SK-N-SH (cell line): ENCODE measurements at regions not wholly inside any gene's neighbourhood (a gene's known extent, or its start where the extent isn't known, plus 50 kb on each side); places are given as distances from the start of the nearest gene placed in this dataset.

Experiments used
- FOXJ3 ChIP-seq: sonication (generic); formaldehyde crosslinking; IDR thresholded peaks from 2 replicates; pipeline ENCODE4 v1.5.1; 2020; ENCODE audit warnings: mild to moderate bottlenecking, missing genetic modification reagents
- MAX ChIP-seq: IDR thresholded peaks from 2 replicates; pipeline ENCODE4 v1.4.0; 2012; ENCODE audit warnings: low read depth
- MXI1 ChIP-seq: IDR thresholded peaks from 2 replicates; pipeline ENCODE4 v1.6.1; 2012; ENCODE audit warnings: mild to moderate bottlenecking, low read depth, low read length, improper control_type of control experiment
- POLR2AphosphoS5 ChIP-seq: IDR thresholded peaks from 2 replicates; pipeline ENCODE4 v1.6.1; 2012; ENCODE audit warnings: low read depth, low read length
- RCOR1 ChIP-seq: fragments of 150-350 bp; IDR thresholded peaks from 2 replicates; pipeline ENCODE4 v1.6.1; 2017; ENCODE audit warnings: antibody characterized with exemption, low read length
- TF ChIP-seq, protein P1 (sequence below): fragments of 200-600 bp; sonication (generic); IDR thresholded peaks from 2 replicates; pipeline ENCODE4 v1.6.1; 2017; ENCODE audit warnings: antibody characterized with exemption, mild to moderate bottlenecking, moderate library complexity

DNA sequence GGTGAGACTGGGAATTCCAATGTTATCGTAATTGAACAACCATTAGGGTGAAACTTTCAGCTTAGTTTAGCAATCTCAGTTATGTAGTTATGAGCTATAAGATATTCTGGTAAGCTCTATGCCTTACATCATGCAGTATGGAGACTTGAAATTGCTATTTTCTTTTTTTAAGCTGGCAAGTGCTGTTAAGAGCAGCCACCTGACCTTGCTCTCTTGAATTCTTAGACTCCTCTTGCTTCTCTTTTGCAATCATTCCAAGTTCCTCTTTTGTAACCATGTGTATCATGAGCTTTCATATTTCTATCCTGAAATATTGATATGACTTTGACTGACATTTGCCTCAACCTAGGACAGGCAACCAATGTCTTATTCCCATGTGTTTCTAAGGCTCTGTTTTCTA is 446.3 kb upstream of the SLC35B3 start:
- TF ChIP-seq, protein P1, sequence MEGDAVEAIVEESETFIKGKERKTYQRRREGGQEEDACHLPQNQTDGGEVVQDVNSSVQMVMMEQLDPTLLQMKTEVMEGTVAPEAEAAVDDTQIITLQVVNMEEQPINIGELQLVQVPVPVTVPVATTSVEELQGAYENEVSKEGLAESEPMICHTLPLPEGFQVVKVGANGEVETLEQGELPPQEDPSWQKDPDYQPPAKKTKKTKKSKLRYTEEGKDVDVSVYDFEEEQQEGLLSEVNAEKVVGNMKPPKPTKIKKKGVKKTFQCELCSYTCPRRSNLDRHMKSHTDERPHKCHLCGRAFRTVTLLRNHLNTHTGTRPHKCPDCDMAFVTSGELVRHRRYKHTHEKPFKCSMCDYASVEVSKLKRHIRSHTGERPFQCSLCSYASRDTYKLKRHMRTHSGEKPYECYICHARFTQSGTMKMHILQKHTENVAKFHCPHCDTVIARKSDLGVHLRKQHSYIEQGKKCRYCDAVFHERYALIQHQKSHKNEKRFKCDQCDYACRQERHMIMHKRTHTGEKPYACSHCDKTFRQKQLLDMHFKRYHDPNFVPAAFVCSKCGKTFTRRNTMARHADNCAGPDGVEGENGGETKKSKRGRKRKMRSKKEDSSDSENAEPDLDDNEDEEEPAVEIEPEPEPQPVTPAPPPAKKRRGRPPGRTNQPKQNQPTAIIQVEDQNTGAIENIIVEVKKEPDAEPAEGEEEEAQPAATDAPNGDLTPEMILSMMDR, result no peak
- TF ChIP-seq MXI1 (no peak), RCOR1 (no peak), POLR2AphosphoS5 (no peak), FOXJ3 (CRISPR knock-in tag) (no peak), MAX (no peak)
